Suppressor macrophage treated with lipopolysaccharide for 1 hour (primary cell): ENCODE measurements at regions not wholly inside any gene's neighbourhood (a gene's known extent, or its start where the extent isn't known, plus 50 kb on each side); places are given as distances from the start of the nearest gene placed in this dataset.

Experiments
- DNase-seq, 3 donors: peaks; one replicate each; pipeline ENCODE4 v3.0.0-alpha.2; 2020 to 2022

DNA sequence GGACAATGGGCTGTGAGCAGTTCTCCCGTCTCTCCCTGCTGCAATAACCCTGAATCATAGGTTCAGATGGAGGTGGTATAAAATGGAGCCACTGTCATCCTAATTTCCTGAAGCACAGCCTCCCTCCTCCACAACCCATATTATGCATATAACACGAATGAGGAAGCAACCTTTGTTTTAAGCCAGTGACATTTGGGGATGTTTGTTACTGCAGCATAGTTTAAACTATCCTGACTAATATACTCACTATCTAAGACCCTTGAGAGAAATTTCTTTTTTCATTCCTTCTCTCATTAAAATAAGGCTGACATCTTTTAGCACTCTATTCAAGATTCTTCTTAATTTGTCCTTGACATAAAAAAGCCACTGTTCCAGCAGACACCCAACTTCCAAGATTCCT is 413.4 kb downstream of the SOX9 start:
- DNase-seq = no peak

DNA sequence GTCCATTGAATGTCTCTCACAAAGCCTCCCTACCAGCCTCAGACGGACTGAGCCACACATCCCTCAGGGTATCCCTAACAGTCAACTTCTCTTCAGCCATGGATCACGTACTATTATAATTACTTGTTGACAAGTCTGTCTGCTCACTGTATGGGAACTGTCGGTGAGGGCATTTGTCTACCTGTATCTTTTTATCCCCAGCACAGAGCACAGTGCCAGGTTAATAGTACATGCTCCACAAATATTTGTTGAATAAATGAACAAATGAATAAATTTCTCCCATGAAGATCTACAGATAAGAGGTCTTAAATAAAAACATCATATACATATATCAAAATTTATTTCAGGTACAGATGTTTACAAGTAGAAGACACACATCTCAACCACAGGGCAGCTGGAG is 414.0 kb downstream of the SOX9 start:
- DNase-seq = no peak

DNA sequence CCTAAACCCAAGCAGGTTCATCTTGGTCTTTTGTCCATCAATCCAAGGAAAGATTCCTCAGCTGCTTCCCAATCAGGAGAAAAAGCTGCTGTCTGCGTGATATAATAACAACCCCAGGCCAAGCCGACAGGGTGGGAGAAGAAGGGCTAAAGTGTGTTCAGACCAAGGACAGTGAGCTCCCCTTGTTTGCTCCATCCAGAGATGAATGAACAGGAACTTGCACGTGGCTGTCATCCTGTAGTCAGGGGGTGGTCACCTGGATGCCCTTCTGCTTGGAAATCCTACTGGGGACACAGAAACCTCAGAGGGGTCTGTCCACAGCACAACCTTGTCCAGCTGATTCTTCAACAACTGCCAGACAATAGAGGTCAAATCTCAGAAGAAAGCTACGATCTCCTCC is 414.5 kb downstream of the SOX9 start:
- no peak for DNase-seq

DNA sequence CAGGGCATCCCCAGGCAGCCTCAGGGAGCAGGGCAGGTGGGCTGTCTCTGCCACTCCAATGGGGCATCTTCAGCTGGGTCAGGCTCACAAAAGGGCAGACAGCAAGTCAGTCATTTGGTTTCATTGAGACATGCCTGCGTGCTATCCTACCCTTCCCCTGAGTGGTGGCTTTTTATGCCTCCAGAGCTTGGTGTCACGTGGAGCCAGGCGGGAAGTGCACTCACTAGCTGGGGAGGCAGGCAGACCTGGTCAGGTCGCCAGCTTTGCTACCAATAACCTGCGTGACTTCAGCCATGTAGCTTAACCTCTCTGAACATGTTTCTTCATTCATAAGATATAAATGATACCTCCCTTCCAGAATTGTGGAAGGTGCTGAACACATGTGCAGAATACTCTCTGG is 415.0 kb downstream of the SOX9 start:
- no peak for DNase-seq

DNA sequence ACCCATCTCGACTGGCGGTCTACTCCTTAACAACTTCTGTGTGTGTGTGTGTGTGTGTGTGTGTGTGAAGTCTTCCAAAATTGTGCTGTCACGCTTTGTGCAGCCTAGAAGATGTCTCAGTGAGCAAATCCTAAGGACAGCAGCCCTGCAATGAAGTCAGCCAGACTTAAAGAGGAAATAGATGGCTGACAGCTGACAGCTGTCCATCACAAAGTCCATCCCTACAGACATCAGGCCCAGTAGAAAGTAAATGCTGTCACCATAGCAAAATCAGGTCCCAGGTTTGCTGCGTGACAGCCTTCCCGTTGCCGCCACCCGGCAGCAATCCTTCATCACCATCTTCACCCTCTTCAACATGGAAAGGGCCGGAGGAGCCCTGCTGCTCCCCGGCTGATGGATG is 416.0 kb downstream of the SOX9 start:
- DNase-seq = no peak

DNA sequence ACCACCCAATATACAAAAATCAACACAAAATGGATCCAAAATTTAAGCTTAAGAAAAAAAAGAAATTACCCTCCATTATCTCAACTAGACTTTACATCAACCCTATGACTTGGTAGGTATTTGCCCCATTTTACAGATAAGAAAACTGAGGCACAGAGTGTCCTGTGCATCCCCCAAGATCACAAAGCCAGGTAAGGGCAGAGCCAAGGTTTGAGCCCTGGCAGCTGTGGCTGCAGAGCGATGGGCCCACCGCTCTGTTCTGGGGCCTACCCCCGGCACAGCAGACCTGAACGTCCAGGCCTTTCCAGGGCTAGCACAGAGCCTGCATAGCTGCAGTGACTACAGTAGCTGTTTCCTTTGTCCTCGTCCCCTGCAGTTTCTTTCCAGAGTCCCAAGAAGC is 417.6 kb downstream of the SOX9 start:
- no peak for DNase-seq

DNA sequence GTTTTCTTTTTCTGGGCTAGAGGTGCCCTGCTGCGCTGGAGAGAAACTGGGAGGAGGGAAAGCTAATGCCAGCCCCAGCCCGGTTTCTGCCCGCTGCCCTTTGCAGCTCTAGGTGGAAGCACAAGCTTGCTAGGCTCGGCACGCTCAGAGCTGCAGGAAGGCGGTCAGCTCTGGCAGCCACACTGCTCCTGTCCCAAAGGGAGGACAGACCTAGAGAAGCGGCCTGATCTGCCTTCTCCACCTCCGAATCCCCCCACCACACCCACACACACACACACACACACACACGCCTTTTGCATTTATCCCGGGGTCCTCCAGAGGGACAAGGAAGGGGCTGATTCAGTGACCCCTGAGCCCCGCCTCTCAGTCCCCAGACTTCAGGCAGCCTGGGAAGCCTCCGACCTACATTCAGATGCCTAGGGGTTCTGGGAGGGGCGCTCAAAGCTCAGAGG is 418.1 kb downstream of the SOX9 start:
- no peak for DNase-seq

DNA sequence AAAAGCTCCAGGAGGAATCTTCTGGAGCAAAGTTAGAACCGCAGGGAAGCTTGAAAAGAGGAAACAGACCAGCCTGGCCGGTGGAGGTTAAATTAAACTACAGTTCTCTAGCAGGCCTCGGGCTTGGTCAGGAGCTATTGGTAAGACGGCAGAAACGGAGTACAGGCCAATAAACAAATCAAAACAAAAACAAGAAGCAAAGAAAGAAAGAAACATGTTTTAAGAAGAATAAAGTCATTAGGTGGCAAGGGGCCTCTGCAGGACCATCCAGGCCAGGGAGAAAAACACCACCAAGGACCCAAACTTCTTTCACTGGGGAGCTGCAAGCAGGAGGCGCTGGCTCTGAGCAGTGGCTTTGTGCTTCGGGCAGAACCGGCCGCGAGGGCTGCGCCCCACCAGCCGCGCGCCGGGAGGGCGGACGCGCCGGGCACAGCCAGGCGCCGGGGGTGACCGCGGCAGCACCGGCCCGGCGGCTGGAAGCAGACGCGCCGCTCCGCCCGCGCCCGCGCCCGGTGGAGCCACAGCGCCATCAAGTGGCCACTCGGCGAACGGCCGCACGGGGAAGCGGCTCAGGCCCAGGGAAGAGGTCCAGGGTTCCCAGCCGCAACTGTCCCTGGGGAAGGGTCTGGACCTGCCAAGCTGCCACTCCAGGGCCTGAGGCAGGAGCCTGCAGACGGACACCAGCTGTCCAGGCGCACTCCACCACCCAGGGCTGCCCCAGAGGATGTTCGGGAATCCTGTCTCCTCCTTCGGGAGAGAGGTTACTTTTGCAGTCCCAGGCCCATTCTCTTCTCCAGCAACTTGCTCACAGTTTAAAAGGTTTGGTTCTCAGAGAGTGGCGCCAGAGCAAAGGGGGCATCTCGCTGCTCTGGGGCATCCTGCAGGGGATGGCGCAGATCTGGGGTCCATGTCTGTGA is 419.4 kb downstream of the SOX9 start:
- peak; percentile 59 to 83 (median 78) for DNase-seq

DNA sequence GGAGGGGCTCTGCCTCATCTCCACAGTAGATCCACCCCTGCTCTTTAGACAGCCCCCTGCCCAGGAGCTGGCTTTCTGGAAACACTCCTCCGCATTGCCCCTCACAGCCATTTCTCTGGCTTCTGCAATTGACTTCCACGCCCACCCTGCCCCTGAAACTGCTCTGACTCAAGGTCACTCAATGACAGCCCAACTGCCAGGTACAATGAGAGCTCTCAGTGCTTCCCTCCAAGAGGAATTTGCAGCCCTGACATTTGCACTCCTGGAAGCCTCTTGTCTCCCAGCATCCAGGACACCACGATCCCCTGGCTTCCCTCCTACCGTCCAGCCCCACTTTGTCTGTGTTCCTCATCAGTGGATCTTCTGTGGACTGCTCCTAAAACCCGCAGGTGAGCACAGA is 421.5 kb downstream of the SOX9 start:
- no peak for DNase-seq

DNA sequence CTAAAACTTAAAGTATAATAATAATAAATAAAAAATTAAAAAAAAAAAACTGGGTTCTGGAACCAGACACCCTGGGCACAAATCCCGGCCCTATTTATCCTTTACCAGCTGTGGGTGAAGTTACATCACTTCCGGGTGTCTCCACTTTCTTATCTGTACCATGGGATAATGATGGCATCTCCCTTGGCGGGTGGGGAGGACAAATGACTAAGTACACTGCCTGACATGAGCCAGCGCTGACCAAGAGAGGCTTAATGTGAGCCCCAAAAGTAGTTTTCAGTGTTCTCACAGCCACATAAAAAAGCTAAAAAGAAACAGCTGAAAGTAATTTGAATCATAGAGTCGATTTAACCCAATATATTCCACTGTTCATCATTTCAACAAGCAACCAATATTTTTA is 424.9 kb downstream of the SOX9 start:
- DNase-seq = no peak

DNA sequence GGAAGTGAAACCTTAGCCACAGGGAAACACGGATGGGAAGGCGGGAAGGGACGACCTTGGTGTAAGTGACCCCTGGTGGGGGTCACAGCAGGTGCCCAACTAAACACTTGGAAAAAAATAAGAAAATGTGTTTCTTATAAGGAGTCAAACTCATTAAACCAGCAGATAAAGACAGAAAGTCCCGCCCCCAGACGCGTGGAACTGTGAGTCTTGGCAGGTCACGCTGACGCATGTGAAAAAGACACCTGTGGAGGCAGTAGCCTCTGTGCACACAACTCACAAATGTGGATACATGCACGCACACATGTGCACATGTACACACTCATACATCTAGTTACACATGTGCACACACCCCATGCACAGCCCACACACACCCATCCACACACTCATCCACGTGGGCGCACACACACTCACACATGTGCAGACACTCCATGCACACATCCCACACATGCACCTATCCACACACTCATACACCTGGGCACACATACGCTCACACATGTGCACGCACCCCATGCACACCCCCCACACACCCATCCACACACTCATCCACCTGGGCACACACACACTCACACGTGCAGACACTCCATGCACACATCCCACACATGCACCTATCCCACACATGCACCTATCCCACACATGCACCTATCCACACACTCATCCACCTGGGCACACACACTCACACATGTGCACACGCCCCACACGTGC is 432.4 kb downstream of the SOX9 start:
- DNase-seq = no peak

DNA sequence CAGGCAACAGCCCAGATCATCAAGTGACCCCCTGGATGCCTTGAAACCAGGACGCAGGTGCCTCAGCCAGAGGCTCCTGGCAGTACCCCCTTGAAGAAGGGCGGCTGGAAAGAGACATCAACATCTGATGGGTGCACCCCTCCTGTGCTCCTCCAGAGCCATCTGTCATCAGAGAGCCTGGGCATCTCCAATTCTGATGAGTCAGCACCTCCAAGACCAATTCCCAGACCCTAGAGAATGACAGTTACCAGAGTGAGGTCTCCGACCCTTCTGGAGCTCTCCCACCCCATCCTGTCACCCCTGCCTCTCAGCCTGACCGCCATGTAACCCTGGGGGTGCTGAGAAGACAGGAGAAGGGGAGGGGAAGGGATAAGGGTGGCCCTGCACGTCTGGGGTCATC is 433.7 kb downstream of the SOX9 start:
- DNase-seq = no peak

DNA sequence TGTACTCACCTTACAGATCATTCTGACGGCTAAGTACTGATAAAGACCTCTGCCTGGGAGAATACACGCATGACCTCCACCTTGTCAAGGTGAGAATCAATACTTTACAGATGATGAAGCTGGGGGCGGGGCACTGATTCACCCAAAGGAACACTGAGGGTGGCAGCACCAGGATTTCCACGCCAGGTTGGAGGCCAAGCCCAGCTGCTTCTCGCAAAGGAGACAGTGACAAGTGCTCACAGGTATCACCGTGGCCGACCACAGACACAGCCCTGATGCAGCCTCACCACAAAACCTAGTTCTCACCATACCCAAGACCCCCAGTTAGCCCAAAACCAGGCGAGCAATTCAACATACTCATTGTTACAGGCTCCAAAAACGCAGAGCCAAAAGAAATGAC is 434.2 kb downstream of the SOX9 start:
- DNase-seq = no peak

DNA sequence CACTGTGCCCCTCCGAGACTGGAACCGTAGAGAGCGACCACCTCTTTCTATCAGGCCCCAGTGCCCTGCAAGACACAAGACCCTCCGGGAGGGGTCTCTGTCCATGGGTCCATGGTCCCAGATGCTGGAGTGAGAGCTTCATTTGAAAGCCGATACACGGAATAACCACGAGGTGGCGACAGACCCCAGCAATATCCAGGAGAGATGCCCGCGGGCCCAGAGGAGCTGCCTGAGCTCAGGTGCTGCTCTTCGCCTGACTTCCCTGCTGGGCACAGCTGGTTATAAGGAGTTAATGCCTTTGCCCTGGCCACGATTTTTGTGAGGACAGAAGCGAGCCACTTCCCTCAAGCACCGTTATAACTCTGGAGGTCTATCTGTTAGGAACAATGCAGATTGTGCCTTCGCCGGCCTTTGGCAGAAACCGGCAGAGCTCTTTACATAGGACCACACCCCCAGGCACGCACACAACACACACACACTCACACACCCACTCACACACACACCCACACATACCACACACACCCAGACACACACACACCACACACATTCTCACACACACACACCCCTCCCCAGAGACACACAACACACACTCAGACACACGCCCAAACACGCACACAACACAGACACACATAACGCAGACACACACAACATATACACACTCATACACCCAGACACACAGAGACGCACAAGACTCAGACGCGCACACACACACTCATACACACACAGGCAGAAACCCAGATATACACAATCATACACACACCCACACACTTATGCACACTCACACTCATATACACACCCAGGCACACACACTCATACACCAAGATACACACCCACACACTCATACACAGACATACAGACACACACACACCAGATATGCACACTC is 436.4 kb downstream of the SOX9 start:
- peak; percentile 62 to 75 (median 71) for DNase-seq

DNA sequence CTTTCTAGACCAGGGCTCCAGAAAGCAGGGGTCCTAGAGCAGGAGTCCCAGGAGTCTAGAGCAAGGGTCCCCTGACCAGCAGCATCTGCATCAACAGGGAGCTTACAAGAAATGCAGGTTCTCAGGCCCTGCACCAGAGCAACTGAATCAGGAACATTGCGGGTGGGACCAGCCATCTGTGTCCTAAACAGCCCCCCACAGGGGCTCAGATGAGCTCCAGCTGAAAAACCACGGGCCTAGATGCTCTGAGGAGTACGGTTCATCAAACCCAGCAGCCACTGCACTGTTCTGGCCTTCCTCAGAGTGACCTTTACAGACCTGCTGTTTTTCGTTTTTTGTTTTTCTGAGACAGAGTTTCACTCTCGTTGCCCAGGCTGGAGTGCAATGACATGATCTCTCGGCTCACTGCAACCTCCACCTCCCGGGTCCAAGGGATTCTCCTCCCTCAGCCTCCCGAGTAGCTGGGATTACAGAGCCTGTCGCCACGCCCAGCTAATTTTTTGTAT is 438.2 kb downstream of the SOX9 start:
- DNase-seq = no peak

DNA sequence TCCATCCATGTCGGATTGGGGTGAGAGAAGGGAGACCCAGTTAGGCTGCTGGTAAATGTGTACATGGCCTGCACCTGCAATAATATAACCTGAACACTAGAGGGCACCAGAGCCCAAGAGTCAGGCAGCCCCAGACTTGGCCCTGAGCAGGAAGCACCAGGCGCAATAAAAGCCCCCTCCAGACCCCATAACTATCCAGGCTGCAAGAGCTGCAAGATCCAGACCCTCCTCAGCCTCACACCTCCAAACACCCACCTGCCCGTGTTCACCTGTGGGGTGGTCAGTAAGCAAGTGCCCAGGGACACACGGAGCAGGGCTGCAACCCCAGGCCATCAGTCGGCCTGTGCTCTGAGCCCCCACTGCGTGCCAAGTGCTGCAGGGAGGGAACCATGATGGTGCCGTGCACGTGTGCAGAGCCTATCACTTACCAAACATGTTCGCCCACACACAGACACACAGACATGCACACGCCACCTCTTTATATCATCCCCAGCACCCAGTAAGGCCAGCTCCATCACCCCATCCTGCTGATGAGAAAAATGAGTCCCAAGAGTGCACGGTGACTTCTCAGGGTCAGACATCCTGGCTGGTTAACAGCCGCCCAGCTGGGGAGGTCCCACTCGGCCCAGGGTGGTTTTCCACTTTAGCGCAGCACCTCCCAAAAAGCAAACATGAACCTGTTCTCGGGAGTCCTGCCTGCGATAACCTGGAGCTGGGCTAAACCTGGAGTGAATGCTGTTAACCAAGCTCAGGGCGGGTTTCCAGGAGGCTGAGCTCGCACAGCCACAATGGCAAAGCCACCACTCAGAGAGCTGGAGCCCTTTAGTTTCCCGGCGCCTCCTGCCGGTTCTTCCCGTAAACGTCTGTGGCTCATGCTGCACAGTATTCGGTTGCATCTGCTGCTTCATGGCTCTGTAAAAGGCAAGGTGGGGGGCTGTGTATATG is 439.8 kb downstream of the SOX9 start:
- peak; percentile 44 to 67 (median 57) for DNase-seq

DNA sequence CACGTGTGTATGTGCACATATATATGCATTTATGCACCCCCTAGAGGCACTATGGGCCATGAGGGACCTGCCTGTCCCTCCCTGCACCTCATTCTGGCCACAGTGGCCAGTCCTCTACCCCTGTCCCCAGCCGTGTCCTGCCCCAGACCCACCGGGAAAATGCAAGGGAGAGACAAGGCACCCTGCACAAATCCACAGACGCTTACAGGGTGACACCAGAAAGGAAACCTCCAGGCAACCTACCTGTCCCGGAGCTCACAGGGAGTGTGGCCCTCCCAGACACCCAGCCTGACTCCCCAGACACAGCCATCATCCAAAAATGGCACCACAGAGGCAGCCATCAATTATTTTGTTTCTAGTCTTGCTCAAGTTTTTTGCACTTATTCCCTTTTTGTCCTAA is 440.4 kb downstream of the SOX9 start:
- no peak for DNase-seq

DNA sequence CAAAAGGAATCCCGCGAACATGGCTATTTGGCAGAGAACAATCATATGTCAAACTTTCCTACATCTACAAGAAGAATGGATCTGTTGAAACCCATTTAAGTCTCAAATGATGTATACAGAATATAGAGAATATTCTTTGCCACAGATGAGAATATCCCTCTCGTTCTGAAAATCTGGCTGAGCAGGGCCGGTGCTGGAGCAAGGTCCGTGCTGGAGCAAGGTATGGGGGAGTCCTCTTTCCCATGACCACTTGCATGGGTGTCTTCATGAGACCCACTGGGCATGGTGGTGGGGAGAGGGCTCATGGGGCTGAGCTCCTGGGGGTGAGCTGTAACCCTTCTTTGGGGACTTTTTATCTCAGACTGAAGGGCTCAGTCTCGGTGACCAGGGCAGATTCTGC is 440.9 kb downstream of the SOX9 start:
- no peak for DNase-seq

DNA sequence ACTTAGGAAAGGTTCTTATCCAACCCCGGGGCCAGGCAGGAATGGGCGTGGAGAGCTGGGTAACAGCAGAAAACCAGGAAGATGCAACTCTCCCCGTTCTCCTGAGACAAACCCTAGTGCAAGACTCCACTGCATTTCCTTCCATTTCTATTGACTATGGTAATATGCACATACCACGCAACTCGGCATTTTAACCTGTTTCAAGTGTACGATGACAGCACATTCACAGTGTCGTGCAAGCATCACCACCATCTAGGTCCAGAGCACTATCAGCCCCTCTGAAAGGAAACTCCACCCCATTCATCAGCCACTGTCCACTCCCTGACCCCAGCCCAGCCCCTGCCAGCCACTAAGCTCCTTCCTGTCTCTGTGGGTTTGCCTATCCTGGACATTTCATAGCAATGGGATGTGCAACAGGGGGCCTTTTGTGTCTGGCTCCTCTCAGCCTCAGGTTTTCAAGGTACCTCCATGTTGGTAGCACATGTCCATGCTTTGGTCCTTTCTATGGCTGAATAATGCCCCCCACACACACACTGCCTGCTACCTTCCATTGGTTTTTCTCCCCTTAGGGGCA is 441.9 kb downstream of the SOX9 start:
- DNase-seq = no peak

DNA sequence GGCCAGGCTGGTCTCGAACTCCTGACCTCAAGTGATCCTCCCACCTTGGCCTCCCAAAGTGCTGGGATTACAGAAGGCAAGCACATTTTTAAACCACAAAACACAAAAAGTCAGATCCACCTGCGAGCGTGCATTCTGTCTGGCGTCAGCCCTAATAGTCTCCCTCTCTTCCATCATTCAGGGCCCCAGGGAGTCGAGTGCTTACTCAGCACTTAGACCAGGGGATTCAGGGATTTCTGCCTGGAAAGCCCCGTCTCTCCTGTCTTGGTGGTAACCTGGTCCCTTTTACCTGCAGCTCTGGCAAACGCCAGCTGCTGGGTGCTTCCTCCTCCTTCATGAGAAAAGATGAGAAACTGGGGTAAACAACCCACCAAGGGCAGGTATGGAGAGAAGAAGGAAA is 443.1 kb downstream of the SOX9 start:
- no peak for DNase-seq

DNA sequence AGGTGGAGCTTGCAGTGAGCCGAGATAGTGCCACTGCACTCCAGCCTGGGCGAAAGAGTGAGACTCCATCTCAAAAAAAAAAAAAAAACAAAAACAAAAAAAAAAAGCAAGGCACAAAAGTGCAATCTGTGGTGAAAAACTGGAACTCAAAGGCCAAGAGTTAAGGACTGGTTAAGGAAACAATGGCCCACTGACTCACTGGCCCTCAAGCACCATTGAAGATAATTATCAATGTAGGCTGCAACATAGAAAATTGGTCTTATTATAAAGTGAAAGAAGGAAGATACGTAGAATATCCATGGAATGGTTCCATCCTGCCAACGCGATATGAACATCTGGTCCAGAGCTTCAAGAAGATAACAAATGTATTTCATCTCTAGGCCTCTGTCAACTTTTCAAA is 444.2 kb downstream of the SOX9 start:
- no peak for DNase-seq

DNA sequence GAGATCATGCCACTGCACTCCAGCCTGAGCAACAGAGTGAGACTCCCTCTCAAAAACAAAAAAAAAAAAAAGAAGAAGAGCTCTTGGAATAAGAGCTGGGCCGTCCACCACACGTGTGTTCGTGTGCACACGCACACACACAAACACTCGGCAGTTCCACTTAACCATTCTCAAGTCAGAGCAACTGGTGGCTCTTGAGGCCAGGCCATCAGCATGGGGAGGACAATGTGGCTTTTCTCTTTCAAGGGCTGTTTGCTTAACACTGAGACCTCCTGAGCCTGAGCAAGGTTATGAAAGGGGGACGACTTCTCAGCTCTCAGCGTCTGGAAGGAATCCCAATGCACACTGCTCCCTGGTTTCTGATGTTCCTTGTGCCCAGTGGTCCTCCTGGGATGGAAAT is 444.9 kb downstream of the SOX9 start:
- no peak for DNase-seq
